M059J (cell line): ENCODE measurements at regions not wholly inside any gene's neighbourhood (a gene's known extent, or its start where the extent isn't known, plus 50 kb on each side); places are given as distances from the start of the nearest gene placed in this dataset.

ENCODE experiments used
- DNase-seq: peaks from one replicate; pipeline ENCODE4 v3.0.0-alpha.2; 2012; ENCODE audit warnings: low read depth

- DNase-seq: peak; percentile 67
Measured at GRCh38 chrX:139121616-139122286, 408.8 kb upstream of the F9 start.

- peak; percentile 98 for DNase-seq
Measured at GRCh38 chrX:139120760-139121159, 409.2 kb upstream of the FGF13 start.

- DNase-seq: peak; percentile 75
Measured at GRCh38 chrX:139113708-139114107, 402.2 kb upstream of the FGF13 start.

- DNase-seq: peak; percentile 89
Measured at GRCh38 chrX:139112432-139112831, 400.9 kb upstream of the FGF13 start.

GRCh38 chrX:139106069-139106468, 394.6 kb upstream of the FGF13 start:
- peak; percentile 92 for DNase-seq

GRCh38 chrX:139094671-139095592, 383.4 kb upstream of the FGF13 start:
- peak; percentile 74 for DNase-seq

GRCh38 chrX:139093201-139093600, 381.7 kb upstream of the FGF13 start:
- no peak for DNase-seq

- peak; percentile 7 for DNase-seq
Measured at GRCh38 chrX:139091878-139092277, 380.4 kb upstream of the FGF13 start.

GRCh38 chrX:139091066-139091465, 379.5 kb upstream of the FGF13 start:
- no peak for DNase-seq

- DNase-seq: no peak
Measured at GRCh38 chrX:139086246-139086645, 374.7 kb upstream of the FGF13 start.

GRCh38 chrX:139085404-139085803, 373.9 kb upstream of the FGF13 start:
- no peak for DNase-seq

GRCh38 chrX:139083191-139083590, 371.7 kb upstream of the FGF13 start:
- no peak for DNase-seq

GRCh38 chrX:139081965-139082364, 370.4 kb upstream of the FGF13 start:
- DNase-seq: no peak

- DNase-seq: no peak
Measured at GRCh38 chrX:139079789-139080188, 368.3 kb upstream of the FGF13 start.

GRCh38 chrX:139078761-139079280, 367.3 kb upstream of the FGF13 start:
- no peak for DNase-seq

- no peak for DNase-seq
Measured at GRCh38 chrX:139078342-139078741, 366.8 kb upstream of the FGF13 start.

GRCh38 chrX:139077281-139078250, 366.0 kb upstream of the FGF13 start:
- peak; percentile 93 for DNase-seq

- no peak for DNase-seq
Measured at GRCh38 chrX:139063364-139063763, 351.8 kb upstream of the FGF13 start.

GRCh38 chrX:139058831-139059495, 347.4 kb upstream of the FGF13 start:
- peak; percentile 96 for DNase-seq

- DNase-seq: no peak
Measured at GRCh38 chrX:139052461-139052860, 340.9 kb upstream of the FGF13 start.

GRCh38 chrX:139049465-139049864, 337.9 kb upstream of the FGF13 start:
- peak; percentile 7 for DNase-seq
